ENCODE measurements at regions not wholly inside any gene's neighbourhood (a gene's known extent, or its start where the extent isn't known, plus 50 kb on each side); places are given as distances from the start of the nearest gene placed in this dataset.

DNA sequence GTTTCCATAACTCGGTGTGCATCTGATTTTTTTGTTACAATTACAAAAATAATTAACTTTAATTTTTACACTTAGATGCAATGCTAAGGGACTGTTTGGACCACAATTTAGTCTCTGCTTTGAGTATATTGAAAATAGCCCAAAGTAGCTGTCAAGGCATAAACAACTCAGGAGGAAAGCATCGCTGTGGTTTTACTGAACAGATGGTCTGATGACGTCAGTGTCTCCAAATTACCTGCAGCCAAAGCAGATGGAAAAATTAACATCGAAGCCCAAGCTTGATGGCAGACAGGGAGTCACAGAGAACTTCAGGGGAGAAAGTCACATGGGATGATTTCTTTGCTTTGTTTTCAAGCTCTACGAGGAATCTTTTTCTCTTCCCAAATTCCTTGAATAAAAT, 83.1 kb upstream of the PLCL2 start:
- TF ChIP-seq, protein P1, sequence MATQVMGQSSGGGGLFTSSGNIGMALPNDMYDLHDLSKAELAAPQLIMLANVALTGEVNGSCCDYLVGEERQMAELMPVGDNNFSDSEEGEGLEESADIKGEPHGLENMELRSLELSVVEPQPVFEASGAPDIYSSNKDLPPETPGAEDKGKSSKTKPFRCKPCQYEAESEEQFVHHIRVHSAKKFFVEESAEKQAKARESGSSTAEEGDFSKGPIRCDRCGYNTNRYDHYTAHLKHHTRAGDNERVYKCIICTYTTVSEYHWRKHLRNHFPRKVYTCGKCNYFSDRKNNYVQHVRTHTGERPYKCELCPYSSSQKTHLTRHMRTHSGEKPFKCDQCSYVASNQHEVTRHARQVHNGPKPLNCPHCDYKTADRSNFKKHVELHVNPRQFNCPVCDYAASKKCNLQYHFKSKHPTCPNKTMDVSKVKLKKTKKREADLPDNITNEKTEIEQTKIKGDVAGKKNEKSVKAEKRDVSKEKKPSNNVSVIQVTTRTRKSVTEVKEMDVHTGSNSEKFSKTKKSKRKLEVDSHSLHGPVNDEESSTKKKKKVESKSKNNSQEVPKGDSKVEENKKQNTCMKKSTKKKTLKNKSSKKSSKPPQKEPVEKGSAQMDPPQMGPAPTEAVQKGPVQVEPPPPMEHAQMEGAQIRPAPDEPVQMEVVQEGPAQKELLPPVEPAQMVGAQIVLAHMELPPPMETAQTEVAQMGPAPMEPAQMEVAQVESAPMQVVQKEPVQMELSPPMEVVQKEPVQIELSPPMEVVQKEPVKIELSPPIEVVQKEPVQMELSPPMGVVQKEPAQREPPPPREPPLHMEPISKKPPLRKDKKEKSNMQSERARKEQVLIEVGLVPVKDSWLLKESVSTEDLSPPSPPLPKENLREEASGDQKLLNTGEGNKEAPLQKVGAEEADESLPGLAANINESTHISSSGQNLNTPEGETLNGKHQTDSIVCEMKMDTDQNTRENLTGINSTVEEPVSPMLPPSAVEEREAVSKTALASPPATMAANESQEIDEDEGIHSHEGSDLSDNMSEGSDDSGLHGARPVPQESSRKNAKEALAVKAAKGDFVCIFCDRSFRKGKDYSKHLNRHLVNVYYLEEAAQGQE (IDR thresholded peaks at IDR 0.05; ENCODE audit: insufficient read depth in 1 of 2, low read depth in 2 of 2, low read length in 1 of 2) = no peak
- TF ChIP-seq POLR2AphosphoS5 (IDR thresholded peaks at IDR 0.05; ENCODE audit: low read depth, low read length) = no peak
- no peak for TF ChIP-seq TCF7L2 (IDR thresholded peaks at IDR 0.05; ENCODE audit: low read depth, low read length)
- TF ChIP-seq, protein P2, sequence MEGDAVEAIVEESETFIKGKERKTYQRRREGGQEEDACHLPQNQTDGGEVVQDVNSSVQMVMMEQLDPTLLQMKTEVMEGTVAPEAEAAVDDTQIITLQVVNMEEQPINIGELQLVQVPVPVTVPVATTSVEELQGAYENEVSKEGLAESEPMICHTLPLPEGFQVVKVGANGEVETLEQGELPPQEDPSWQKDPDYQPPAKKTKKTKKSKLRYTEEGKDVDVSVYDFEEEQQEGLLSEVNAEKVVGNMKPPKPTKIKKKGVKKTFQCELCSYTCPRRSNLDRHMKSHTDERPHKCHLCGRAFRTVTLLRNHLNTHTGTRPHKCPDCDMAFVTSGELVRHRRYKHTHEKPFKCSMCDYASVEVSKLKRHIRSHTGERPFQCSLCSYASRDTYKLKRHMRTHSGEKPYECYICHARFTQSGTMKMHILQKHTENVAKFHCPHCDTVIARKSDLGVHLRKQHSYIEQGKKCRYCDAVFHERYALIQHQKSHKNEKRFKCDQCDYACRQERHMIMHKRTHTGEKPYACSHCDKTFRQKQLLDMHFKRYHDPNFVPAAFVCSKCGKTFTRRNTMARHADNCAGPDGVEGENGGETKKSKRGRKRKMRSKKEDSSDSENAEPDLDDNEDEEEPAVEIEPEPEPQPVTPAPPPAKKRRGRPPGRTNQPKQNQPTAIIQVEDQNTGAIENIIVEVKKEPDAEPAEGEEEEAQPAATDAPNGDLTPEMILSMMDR (IDR thresholded peaks at IDR 0.05) = no peak
- TF ChIP-seq SIN3A (IDR thresholded peaks at IDR 0.05; ENCODE audit: borderline replicate concordance, insufficient read depth, low read depth, low read length) = no peak
- in situ Hi-C loops (cut with HindIII; ENCODE audit: low pct_unique_long_range_greater_than_20kb, low sequenced_read_pairs) (no loop called here), intact Hi-C loops (cut with micrococcal nuclease; ENCODE audit: unreplicated experiment) (no loop called here)
- Histone ChIP-seq H3K4me3 (ENCODE audit: low read depth in 2 of 2, low read length in 2 of 2) (no peak overlapping the region), H3K9me3 (ENCODE audit: control insufficient read depth, insufficient read depth, low read depth, low read length) (no peaks in the 10 kb centered on the region), H3K4me1 (ENCODE audit: control insufficient read depth, insufficient read depth, low read length) (no peaks in the 10 kb centered on the region), H3K36me3 (ENCODE audit: control insufficient read depth, insufficient read depth, low read length) (no peaks in the 10 kb centered on the region), H3K27ac (ENCODE audit: low read length) (no peak overlapping the region), H3K27me3 (ENCODE audit: control insufficient read depth, insufficient read depth, low read length) (no peaks in the 10 kb centered on the region)
- no peak for ATAC-seq
- POLR2A ChIA-PET = no interaction called here
- DNase-seq (ENCODE audit: low read depth, low spot score) = no peak
- no TSS peak for BruUV-seq (replicated peaks)
- CTCF ChIA-PET = no interaction called here

DNA sequence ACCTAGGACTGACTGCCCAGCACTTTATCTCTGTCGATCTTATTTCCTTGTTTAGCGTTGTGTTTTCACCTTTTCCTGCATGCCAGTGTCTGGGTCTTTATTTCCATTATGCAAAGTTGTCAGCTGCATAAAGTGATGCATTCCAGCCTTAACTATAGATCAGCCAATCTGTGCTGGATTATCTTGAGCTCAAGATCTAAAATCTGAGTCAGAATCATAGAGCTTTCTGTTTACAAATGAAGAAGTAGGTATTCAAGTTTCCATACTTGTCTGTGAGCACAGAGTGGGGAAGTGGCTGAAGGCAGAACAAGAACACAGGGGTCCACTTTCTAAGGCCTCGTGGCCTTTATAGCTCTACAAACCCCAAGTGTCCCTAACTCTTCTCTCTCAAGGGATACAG, 82.4 kb upstream of the PLCL2 start:
- CTCF ChIA-PET = no interaction called here
- H3K36me3 ChIP-seq (ENCODE audit: control insufficient read depth, insufficient read depth, low read length) = no peaks in the 10 kb centered on the region
- DNase-seq (ENCODE audit: low read depth, low spot score) (no peak), ATAC-seq (no peak)
- intact Hi-C loops (cut with micrococcal nuclease; ENCODE audit: unreplicated experiment) = no loop called here
- H3K4me3 ChIP-seq (ENCODE audit: low read depth in 2 of 2, low read length in 2 of 2) = no peak overlapping the region
- BruUV-seq (replicated peaks) = no TSS peak
- no peaks in the 10 kb centered on the region for H3K9me3 ChIP-seq (ENCODE audit: control insufficient read depth, insufficient read depth, low read depth, low read length)
- in situ Hi-C loops (cut with HindIII; ENCODE audit: low pct_unique_long_range_greater_than_20kb, low sequenced_read_pairs) = no loop called here
- H3K27me3 ChIP-seq (ENCODE audit: control insufficient read depth, insufficient read depth, low read length) = no peaks in the 10 kb centered on the region
- POLR2A ChIA-PET = no interaction called here
- TF ChIP-seq SIN3A (IDR thresholded peaks at IDR 0.05; ENCODE audit: borderline replicate concordance, insufficient read depth, low read depth, low read length) (no peak), POLR2AphosphoS5 (IDR thresholded peaks at IDR 0.05; ENCODE audit: low read depth, low read length) (no peak)
- TF ChIP-seq, protein P1 (IDR thresholded peaks at IDR 0.05; ENCODE audit: insufficient read depth in 1 of 2, low read depth in 2 of 2, low read length in 1 of 2) = no peak
- H3K27ac ChIP-seq (ENCODE audit: low read length) = no peak overlapping the region
- H3K4me1 ChIP-seq (ENCODE audit: control insufficient read depth, insufficient read depth, low read length) = no peaks in the 10 kb centered on the region

Measured in Panc1 (cell line).